ENCODE measurements at regions not wholly inside any gene's neighbourhood (a gene's known extent, or its start where the extent isn't known, plus 50 kb on each side); places are given as distances from the start of the nearest gene placed in this dataset.
A peak's percentile ranks its signal among the peaks of the same experiment; 100 is the strongest.

DNA sequence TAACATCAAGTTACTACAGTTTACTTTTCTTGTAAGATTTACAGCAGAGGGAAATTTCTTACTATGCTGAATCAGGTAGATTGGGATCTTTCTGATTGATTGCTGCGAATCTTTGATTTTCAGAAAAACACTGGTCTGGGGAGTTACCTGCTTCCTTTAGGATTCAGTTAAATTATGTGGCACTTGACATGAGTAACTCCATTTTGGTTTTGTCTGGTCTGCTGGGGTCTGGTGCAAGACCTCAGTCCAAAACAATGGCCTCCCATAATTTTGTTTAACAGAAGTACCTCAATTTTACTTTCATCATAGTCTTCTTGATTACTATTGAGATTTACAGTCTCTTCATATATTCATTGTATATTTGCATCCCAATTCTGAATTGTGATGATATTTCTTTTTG is 775.5 kb downstream of the TRIB2 start:
- H3K9me3 ChIP-seq (replicated peaks in 1 of 2; ENCODE audit: control insufficient read depth in 2 of 2, insufficient read depth in 1 of 2, low read depth in 1 of 2, low read length in 2 of 2), result no peaks in the 10 kb centered on the region

GRCh38 chr2:13495051-13495450 is 778.3 kb downstream of the TRIB2 start:
- no CpG with 5 or more reads among the region's 2 CpGs for WGBS, 2 donors (ENCODE audit: extremely low coverage in 2 of 2, insufficient read length in 2 of 2, insufficient replicate concordance in 1 of 2)
- Histone ChIP-seq H3K9ac (ENCODE audit: low read depth, low read length, poor library complexity) (no peak overlapping the region), H2BK12ac (ENCODE audit: low read length) (no peak overlapping the region), H3K9me3 (replicated peaks in 1 of 2; ENCODE audit: control insufficient read depth in 2 of 2, insufficient read depth in 1 of 2, low read depth in 1 of 2, low read length in 2 of 2) (peaks cover 0 to 2% of the 10 kb centered on the region in 2 donors), H3K4me1 (ENCODE audit: control insufficient read depth in 2 of 2, insufficient read depth in 1 of 2, low read depth in 1 of 2, low read length in 2 of 2) (no peaks in the 10 kb centered on the region), H2BK120ac (ENCODE audit: low read depth, low read length) (no peak overlapping the region), H3K14ac (ENCODE audit: low read length) (no peak overlapping the region), H3K4me2 (ENCODE audit: insufficient read depth, low read length, poor library complexity, severe bottlenecking) (no peak overlapping the region), H3K27ac (replicated peaks; ENCODE audit: low read length) (no peak overlapping the region), H3K23ac (ENCODE audit: low read depth, low read length, poor library complexity) (no peak overlapping the region), H3K36me3 (replicated peaks in 1 of 2; ENCODE audit: control insufficient read depth in 2 of 2, insufficient read depth in 2 of 2, low read length in 2 of 2) (no peaks in the 10 kb centered on the region), H3K18ac (ENCODE audit: low read length) (no peak overlapping the region), H3K79me1 (ENCODE audit: low read depth, low read length) (no peaks in the 10 kb centered on the region), H2AK5ac (ENCODE audit: low read depth, low read length) (no peak overlapping the region), H2AFZ (ENCODE audit: low read length) (no peak overlapping the region), H3K4ac (ENCODE audit: low read length) (no peak overlapping the region), H4K91ac (ENCODE audit: low read depth, low read length, poor library complexity) (no peak overlapping the region), H2BK15ac (ENCODE audit: low read length) (no peak overlapping the region), H3K27me3 (ENCODE audit: control insufficient read depth in 3 of 3, insufficient read depth in 3 of 3, low read depth in 1 of 3, low read length in 3 of 3) (no peaks in the 10 kb centered on the region), H4K8ac (ENCODE audit: low read depth, low read length) (no peak overlapping the region), H3K4me3 (ENCODE audit: low read length in 2 of 2) (no peak overlapping the region), H2BK5ac (ENCODE audit: low read length) (no peak overlapping the region)
- DNase-seq (ENCODE audit: low spot score), result no peak

More for the DNA sequence above, 775.5 kb downstream of the TRIB2 start:
- Histone ChIP-seq H3K23ac (ENCODE audit: low read depth, low read length, poor library complexity) (no peak overlapping the region), H4K8ac (ENCODE audit: low read depth, low read length) (no peak overlapping the region), H3K4me3 (ENCODE audit: low read length in 2 of 2) (no peak overlapping the region), H2BK15ac (ENCODE audit: low read length) (no peak overlapping the region), H2BK12ac (ENCODE audit: low read length) (no peak overlapping the region), H2AK5ac (ENCODE audit: low read depth, low read length) (no peak overlapping the region), H2AFZ (ENCODE audit: low read length) (no peak overlapping the region), H2BK120ac (ENCODE audit: low read depth, low read length) (no peak overlapping the region), H3K4ac (ENCODE audit: low read length) (no peak overlapping the region), H3K27ac (replicated peaks; ENCODE audit: low read length) (no peak overlapping the region), H3K4me2 (ENCODE audit: insufficient read depth, low read length, poor library complexity, severe bottlenecking) (no peak overlapping the region), H3K14ac (ENCODE audit: low read length) (no peak overlapping the region), H3K9ac (ENCODE audit: low read depth, low read length, poor library complexity) (no peak overlapping the region), H3K79me1 (ENCODE audit: low read depth, low read length) (no peaks in the 10 kb centered on the region), H3K18ac (ENCODE audit: low read length) (no peak overlapping the region), H4K91ac (ENCODE audit: low read depth, low read length, poor library complexity) (no peak overlapping the region), H2BK5ac (ENCODE audit: low read length) (no peak overlapping the region), H3K27me3 (ENCODE audit: control insufficient read depth in 3 of 3, insufficient read depth in 3 of 3, low read depth in 1 of 3, low read length in 3 of 3) (no peaks in the 10 kb centered on the region), H3K36me3 (replicated peaks in 1 of 2; ENCODE audit: control insufficient read depth in 2 of 2, insufficient read depth in 2 of 2, low read length in 2 of 2) (no peaks in the 10 kb centered on the region), H3K4me1 (ENCODE audit: control insufficient read depth in 2 of 2, insufficient read depth in 1 of 2, low read depth in 1 of 2, low read length in 2 of 2) (no peaks in the 10 kb centered on the region)
- no CpG with 5 or more reads among the region's 1 CpG for WGBS, 2 donors (ENCODE audit: extremely low coverage in 2 of 2, insufficient read length in 2 of 2, insufficient replicate concordance in 1 of 2)
- no peak for DNase-seq (ENCODE audit: low spot score)

- no CpG with 5 or more reads among the region's 1 CpG for WGBS, 2 donors (ENCODE audit: extremely low coverage in 2 of 2, insufficient read length in 2 of 2, insufficient replicate concordance in 1 of 2)
- Histone ChIP-seq H3K23ac (ENCODE audit: low read depth, low read length, poor library complexity) (no peak overlapping the region), H3K27me3 (ENCODE audit: control insufficient read depth in 3 of 3, insufficient read depth in 3 of 3, low read depth in 1 of 3, low read length in 3 of 3) (no peaks in the 10 kb centered on the region), H2BK5ac (ENCODE audit: low read length) (no peak overlapping the region), H3K9ac (ENCODE audit: low read depth, low read length, poor library complexity) (no peak overlapping the region), H3K9me3 (replicated peaks in 1 of 2; ENCODE audit: control insufficient read depth in 2 of 2, insufficient read depth in 1 of 2, low read depth in 1 of 2, low read length in 2 of 2) (peaks cover 0 to under 1% of the 10 kb centered on the region in 2 donors), H2AFZ (ENCODE audit: low read length) (no peak overlapping the region), H3K27ac (replicated peaks; ENCODE audit: low read length) (peak overlapping the region; percentile 31), H3K18ac (ENCODE audit: low read length) (no peak overlapping the region), H4K91ac (ENCODE audit: low read depth, low read length, poor library complexity) (no peak overlapping the region), H3K36me3 (replicated peaks in 1 of 2; ENCODE audit: control insufficient read depth in 2 of 2, insufficient read depth in 2 of 2, low read length in 2 of 2) (no peaks in the 10 kb centered on the region), H2AK5ac (ENCODE audit: low read depth, low read length) (no peak overlapping the region), H2BK120ac (ENCODE audit: low read depth, low read length) (no peak overlapping the region), H3K14ac (ENCODE audit: low read length) (no peak overlapping the region), H3K4me1 (ENCODE audit: control insufficient read depth in 2 of 2, insufficient read depth in 1 of 2, low read depth in 1 of 2, low read length in 2 of 2) (no peaks in the 10 kb centered on the region), H3K4me3 (ENCODE audit: low read length in 2 of 2) (no peak overlapping the region), H3K4ac (ENCODE audit: low read length) (no peak overlapping the region), H2BK15ac (ENCODE audit: low read length) (no peak overlapping the region), H3K4me2 (ENCODE audit: insufficient read depth, low read length, poor library complexity, severe bottlenecking) (no peak overlapping the region), H3K79me1 (ENCODE audit: low read depth, low read length) (no peaks in the 10 kb centered on the region), H4K8ac (ENCODE audit: low read depth, low read length) (no peak overlapping the region), H2BK12ac (ENCODE audit: low read length) (no peak overlapping the region)
- DNase-seq (ENCODE audit: low spot score), result no peak
Measured at GRCh38 chr2:13504808-13505207, 788.1 kb downstream of the TRIB2 start.

- no peak overlapping the region for H3K18ac ChIP-seq (ENCODE audit: low read length)
- H3K4me1 ChIP-seq (ENCODE audit: control insufficient read depth in 2 of 2, insufficient read depth in 1 of 2, low read depth in 1 of 2, low read length in 2 of 2), result no peaks in the 10 kb centered on the region
- H2AFZ ChIP-seq (ENCODE audit: low read length), result no peak overlapping the region
- no peak overlapping the region for H4K8ac ChIP-seq (ENCODE audit: low read depth, low read length)
- no peaks in the 10 kb centered on the region for H3K79me1 ChIP-seq (ENCODE audit: low read depth, low read length)
- no peak overlapping the region for H2BK5ac ChIP-seq (ENCODE audit: low read length)
- H2BK120ac ChIP-seq (ENCODE audit: low read depth, low read length), result no peak overlapping the region
- no peak overlapping the region for H3K4ac ChIP-seq (ENCODE audit: low read length)
- no peak overlapping the region for H2BK12ac ChIP-seq (ENCODE audit: low read length)
- H2AK5ac ChIP-seq (ENCODE audit: low read depth, low read length), result no peak overlapping the region
- no peak for DNase-seq (ENCODE audit: low spot score)
- no peak overlapping the region for H3K4me3 ChIP-seq (ENCODE audit: low read length in 2 of 2)
- H3K4me2 ChIP-seq (ENCODE audit: insufficient read depth, low read length, poor library complexity, severe bottlenecking), result no peak overlapping the region
- no peak overlapping the region for H3K23ac ChIP-seq (ENCODE audit: low read depth, low read length, poor library complexity)
- no peak overlapping the region for H2BK15ac ChIP-seq (ENCODE audit: low read length)
- no peak overlapping the region for H3K9ac ChIP-seq (ENCODE audit: low read depth, low read length, poor library complexity)
- H3K14ac ChIP-seq (ENCODE audit: low read length), result no peak overlapping the region
- no peaks in the 10 kb centered on the region for H3K36me3 ChIP-seq (replicated peaks in 1 of 2; ENCODE audit: control insufficient read depth in 2 of 2, insufficient read depth in 2 of 2, low read length in 2 of 2)
- H4K91ac ChIP-seq (ENCODE audit: low read depth, low read length, poor library complexity), result no peak overlapping the region
- no peak overlapping the region for H3K27ac ChIP-seq (replicated peaks; ENCODE audit: low read length)
- WGBS, 2 donors (ENCODE audit: extremely low coverage in 2 of 2, insufficient read length in 2 of 2, insufficient replicate concordance in 1 of 2), result no CpG with 5 or more reads among the region's 1 CpG
- no peaks in the 10 kb centered on the region for H3K9me3 ChIP-seq (replicated peaks in 1 of 2; ENCODE audit: control insufficient read depth in 2 of 2, insufficient read depth in 1 of 2, low read depth in 1 of 2, low read length in 2 of 2)
- H3K27me3 ChIP-seq (ENCODE audit: control insufficient read depth in 3 of 3, insufficient read depth in 3 of 3, low read depth in 1 of 3, low read length in 3 of 3), result no peaks in the 10 kb centered on the region
Measured at GRCh38 chr2:13508671-13509070, 791.9 kb downstream of the TRIB2 start.

Data from neuronal stem cell (in vitro differentiated cells).